ENCODE measurements at regions not wholly inside any gene's neighbourhood (a gene's known extent, or its start where the extent isn't known, plus 50 kb on each side); places are given as distances from the start of the nearest gene placed in this dataset.

DNA sequence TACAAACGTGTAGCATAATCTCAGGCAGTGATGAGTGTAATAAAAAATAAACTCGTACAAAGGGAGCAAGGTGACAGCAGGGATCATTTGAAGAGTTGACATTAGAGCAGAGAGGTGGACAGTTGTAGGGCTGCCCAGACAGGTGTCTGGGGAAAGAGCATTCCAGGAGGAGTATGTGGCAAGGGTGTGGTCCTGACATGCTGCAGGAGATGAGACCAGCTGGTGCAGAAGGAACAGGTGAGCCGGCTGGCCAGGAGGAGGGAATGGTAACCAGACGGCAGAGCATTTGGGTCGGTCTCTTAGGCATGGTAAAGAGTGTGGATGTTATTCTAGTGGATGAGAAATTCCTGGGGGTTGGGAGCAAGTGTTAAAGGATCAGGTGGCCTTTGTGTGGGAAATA lies 306.3 kb downstream of the LMX1A start:
- no peaks in the 10 kb centered on the region for H3K36me3 ChIP-seq
- intact Hi-C loops (cut with DNase I): no loop called here
- H3K9me3 ChIP-seq: no peaks in the 10 kb centered on the region
- H3K4me3 ChIP-seq: no peak overlapping the region
- H3K27ac ChIP-seq: no peak overlapping the region
- 37 to 72% methylated on average over 5 of the region's 5 CpGs for WGBS, 2 donors
- H3K27me3 ChIP-seq: no peaks in the 10 kb centered on the region
- DNase-seq: no peak
- H3K4me1 ChIP-seq: no peaks in the 10 kb centered on the region
- TF ChIP-seq, protein P1, sequence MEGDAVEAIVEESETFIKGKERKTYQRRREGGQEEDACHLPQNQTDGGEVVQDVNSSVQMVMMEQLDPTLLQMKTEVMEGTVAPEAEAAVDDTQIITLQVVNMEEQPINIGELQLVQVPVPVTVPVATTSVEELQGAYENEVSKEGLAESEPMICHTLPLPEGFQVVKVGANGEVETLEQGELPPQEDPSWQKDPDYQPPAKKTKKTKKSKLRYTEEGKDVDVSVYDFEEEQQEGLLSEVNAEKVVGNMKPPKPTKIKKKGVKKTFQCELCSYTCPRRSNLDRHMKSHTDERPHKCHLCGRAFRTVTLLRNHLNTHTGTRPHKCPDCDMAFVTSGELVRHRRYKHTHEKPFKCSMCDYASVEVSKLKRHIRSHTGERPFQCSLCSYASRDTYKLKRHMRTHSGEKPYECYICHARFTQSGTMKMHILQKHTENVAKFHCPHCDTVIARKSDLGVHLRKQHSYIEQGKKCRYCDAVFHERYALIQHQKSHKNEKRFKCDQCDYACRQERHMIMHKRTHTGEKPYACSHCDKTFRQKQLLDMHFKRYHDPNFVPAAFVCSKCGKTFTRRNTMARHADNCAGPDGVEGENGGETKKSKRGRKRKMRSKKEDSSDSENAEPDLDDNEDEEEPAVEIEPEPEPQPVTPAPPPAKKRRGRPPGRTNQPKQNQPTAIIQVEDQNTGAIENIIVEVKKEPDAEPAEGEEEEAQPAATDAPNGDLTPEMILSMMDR (IDR thresholded peaks at IDR 0.05): no peak
- no peak for TF ChIP-seq POLR2AphosphoS5 (IDR thresholded peaks at IDR 0.05)
- no peak for TF ChIP-seq POLR2A (IDR thresholded peaks at IDR 0.05)
- TF ChIP-seq EP300 (IDR thresholded peaks at IDR 0.05): no peak

DNA sequence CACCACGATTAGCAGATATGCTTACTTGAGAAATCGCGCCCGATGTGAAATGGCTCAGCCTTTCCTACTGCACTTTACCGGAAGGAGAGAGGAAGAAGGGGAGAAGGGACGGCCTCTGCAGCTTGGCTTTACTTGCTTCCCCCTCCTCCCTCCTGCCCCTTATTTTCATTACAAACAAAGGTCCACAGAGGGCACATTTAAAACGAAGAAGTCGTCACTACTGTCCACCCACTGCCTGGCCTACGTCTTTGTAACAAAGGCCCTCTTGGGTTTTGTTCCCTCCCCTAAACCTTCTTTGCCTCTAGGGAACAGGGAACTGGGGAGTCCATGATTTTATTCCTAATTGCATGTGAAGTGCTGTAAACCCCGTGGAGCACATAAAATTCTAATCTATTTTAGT lies 308.5 kb downstream of the LMX1A start:
- Histone ChIP-seq H3K27me3 (no peaks in the 10 kb centered on the region), H3K27ac (no peak overlapping the region), H3K4me3 (no peak overlapping the region), H3K9me3 (no peaks in the 10 kb centered on the region), H3K36me3 (no peaks in the 10 kb centered on the region), H3K4me1 (no peaks in the 10 kb centered on the region)
- no peak for DNase-seq
- WGBS, 2 donors: 47 to 70% methylated on average over 10 of the region's 10 CpGs
- TF ChIP-seq EP300 (IDR thresholded peaks at IDR 0.05): no peak
- TF ChIP-seq POLR2AphosphoS5 (IDR thresholded peaks at IDR 0.05): no peak
- TF ChIP-seq, protein P1 (IDR thresholded peaks at IDR 0.05): no peak
- intact Hi-C loops (cut with DNase I): loop anchor here (10.0 kb wide), 1 partner anchor 63 kb away; no protein-coding TSS in a partner anchor

DNA sequence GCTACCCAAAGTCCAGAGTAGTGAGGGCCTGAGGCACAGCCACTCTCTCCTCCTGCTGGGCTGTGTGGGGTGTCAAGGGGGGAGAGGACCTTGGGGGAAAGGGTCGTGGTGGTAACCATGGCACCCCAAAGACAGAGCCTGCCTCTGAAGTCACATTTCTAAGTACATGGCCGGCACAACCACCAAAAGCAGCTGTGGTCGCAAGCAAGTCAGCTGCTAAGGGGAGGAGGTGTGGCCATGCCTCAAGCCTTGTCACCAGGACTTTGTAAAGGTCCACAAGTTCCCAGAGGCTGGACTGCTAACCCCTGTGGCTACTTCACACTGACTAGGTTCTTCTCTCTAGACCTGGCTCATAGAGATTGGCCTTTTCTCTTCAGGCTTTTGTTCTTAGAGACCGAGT lies 310.6 kb downstream of the LMX1A start:
- no peaks in the 10 kb centered on the region for H3K9me3 ChIP-seq
- H3K27ac ChIP-seq: no peak overlapping the region
- no peaks in the 10 kb centered on the region for H3K27me3 ChIP-seq
- no peak overlapping the region for H3K4me3 ChIP-seq
- H3K4me1 ChIP-seq: no peaks in the 10 kb centered on the region
- intact Hi-C loops (cut with DNase I): loop anchor here (10.0 kb wide), 1 partner anchor 61 kb away; no protein-coding TSS in a partner anchor
- no peak for DNase-seq
- TF ChIP-seq POLR2A (IDR thresholded peaks at IDR 0.05): no peak
- TF ChIP-seq POLR2AphosphoS5 (IDR thresholded peaks at IDR 0.05): no peak
- no peaks in the 10 kb centered on the region for H3K36me3 ChIP-seq
- 79 to 82% methylated on average over 4 of the region's 4 CpGs for WGBS, 2 donors

DNA sequence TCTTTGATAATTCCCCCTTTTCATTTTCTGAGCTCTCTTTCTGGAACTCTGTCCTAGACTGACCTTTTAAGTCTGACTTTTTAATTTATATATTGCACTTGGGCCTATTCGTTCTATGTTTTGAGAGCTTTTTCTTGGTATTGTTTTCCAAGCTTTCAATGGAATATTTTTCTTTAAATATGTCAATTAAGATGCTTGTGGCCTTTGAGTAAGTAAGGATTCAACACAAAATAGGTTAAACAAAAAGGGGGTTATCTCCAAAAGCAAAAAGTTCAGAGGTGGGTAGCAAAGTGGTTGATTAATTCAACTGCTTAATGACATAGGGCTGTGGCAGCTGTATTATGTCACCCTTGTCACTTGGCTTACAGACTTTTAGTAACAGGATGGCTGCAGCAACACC lies 315.9 kb downstream of the LMX1A start:
- H3K36me3 ChIP-seq: no peaks in the 10 kb centered on the region
- 75 to 86% methylated on average over 1 of the region's 1 CpG for WGBS, 2 donors
- no peak overlapping the region for H3K4me3 ChIP-seq
- TF ChIP-seq EP300 (IDR thresholded peaks at IDR 0.05) (no peak), POLR2A (IDR thresholded peaks at IDR 0.05) (no peak), POLR2AphosphoS5 (IDR thresholded peaks at IDR 0.05) (no peak)
- TF ChIP-seq, protein P1 (IDR thresholded peaks at IDR 0.05): no peak
- H3K9me3 ChIP-seq: no peaks in the 10 kb centered on the region
- H3K4me1 ChIP-seq: no peaks in the 10 kb centered on the region
- H3K27ac ChIP-seq: no peak overlapping the region
- intact Hi-C loops (cut with DNase I): loop anchor here (10.0 kb wide), 1 partner anchor 56 kb away; no protein-coding TSS in a partner anchor
- H3K27me3 ChIP-seq: no peaks in the 10 kb centered on the region
- DNase-seq: no peak

DNA sequence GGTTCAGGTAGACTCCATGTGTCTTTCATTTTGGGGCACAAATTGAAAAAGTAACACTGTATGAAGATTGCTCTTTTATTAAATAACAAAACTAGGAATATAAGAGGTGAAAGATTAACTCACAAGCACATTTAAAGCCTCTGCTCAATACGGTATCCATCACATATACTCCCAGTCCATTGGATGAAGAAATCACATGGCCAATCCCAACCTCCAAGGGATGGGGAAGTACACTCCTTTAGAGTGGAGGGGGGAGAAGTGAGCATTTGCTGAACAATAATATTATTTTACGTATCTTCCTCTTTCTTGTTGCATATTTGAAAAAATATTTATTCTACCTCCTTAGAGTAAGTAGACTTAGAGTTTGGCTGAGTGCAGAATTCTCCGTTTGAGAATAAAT lies 316.5 kb downstream of the LMX1A start:
- 59 to 71% methylated on average over 3 of the region's 3 CpGs for WGBS, 2 donors
- TF ChIP-seq EP300 (IDR thresholded peaks at IDR 0.05) (no peak), POLR2A (IDR thresholded peaks at IDR 0.05) (no peak), POLR2AphosphoS5 (IDR thresholded peaks at IDR 0.05) (no peak)
- TF ChIP-seq, protein P1 (IDR thresholded peaks at IDR 0.05): no peak

More for the DNA sequence above, 316.5 kb downstream of the LMX1A start:
- no peaks in the 10 kb centered on the region for H3K36me3 ChIP-seq
- H3K9me3 ChIP-seq: no peaks in the 10 kb centered on the region
- H3K27me3 ChIP-seq: no peaks in the 10 kb centered on the region
- intact Hi-C loops (cut with DNase I): loop anchor here (10.0 kb wide), 1 partner anchor 55 kb away; no protein-coding TSS in a partner anchor
- no peak overlapping the region for H3K27ac ChIP-seq
- H3K4me1 ChIP-seq: no peaks in the 10 kb centered on the region
- DNase-seq: no peak
- H3K4me3 ChIP-seq: no peak overlapping the region
